ENCODE measurements at regions not wholly inside any gene's neighbourhood (a gene's known extent, or its start where the extent isn't known, plus 50 kb on each side); places are given as distances from the start of the nearest gene placed in this dataset.

DNA sequence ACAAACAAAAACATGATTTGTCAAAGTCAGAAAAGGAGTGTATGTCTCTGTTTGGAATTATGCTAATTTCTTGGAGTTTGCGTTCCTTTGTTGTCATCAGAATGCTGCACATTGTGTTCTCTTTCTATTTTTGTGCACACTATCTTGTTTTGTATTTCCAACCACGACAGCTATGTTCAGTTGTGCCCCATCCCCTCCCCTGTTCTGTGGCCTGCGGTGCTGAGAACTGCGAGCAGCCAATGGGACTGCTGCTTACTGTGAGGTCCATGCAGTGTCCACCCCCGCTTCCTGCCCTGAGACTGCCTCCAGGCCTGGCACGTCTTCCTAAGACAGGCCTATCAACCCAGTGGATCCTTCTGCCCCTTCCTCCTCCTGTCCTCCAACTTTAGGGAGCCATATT lies 76.8 kb downstream of the PALM2AKAP2 start:
- intact Hi-C loops (cut with micrococcal nuclease): no loop called here
- Histone ChIP-seq H3F3A (ENCODE audit: low read length, unreplicated experiment) (no peaks in the 10 kb centered on the region), H4K20me1 (ENCODE audit: low read length) (no peaks in the 10 kb centered on the region), H3K9me3 (ENCODE audit: low read length) (no peaks in the 10 kb centered on the region), H3K9ac (ENCODE audit: low read length) (no peak overlapping the region), H3K9me2 (replicated peaks; ENCODE audit: low read length) (no peaks in the 10 kb centered on the region), H3K4me1 (ENCODE audit: insufficient read depth, low read length) (no peaks in the 10 kb centered on the region), H3K4me2 (ENCODE audit: low read length) (no peak overlapping the region), H3K4me3 (ENCODE audit: low read length) (no peak overlapping the region), H3K36me3 (ENCODE audit: low read depth, low read length) (no peaks in the 10 kb centered on the region), H2AFZ (ENCODE audit: low read length) (no peak overlapping the region), H3K27ac (ENCODE audit: low read length) (no peak overlapping the region), H3K79me2 (ENCODE audit: low read length) (no peaks in the 10 kb centered on the region), H3K27me3 (ENCODE audit: low read length) (no peaks in the 10 kb centered on the region)
- POLR2A ChIA-PET (ENCODE audit: unreplicated experiment): no interaction called here
- CTCF ChIA-PET: interaction anchor here (0.5 kb wide), 1 partner anchor 13 kb away, joined by 3 read pairs; no protein-coding TSS in a partner anchor
- TF ChIP-seq, protein P1, sequence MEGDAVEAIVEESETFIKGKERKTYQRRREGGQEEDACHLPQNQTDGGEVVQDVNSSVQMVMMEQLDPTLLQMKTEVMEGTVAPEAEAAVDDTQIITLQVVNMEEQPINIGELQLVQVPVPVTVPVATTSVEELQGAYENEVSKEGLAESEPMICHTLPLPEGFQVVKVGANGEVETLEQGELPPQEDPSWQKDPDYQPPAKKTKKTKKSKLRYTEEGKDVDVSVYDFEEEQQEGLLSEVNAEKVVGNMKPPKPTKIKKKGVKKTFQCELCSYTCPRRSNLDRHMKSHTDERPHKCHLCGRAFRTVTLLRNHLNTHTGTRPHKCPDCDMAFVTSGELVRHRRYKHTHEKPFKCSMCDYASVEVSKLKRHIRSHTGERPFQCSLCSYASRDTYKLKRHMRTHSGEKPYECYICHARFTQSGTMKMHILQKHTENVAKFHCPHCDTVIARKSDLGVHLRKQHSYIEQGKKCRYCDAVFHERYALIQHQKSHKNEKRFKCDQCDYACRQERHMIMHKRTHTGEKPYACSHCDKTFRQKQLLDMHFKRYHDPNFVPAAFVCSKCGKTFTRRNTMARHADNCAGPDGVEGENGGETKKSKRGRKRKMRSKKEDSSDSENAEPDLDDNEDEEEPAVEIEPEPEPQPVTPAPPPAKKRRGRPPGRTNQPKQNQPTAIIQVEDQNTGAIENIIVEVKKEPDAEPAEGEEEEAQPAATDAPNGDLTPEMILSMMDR (conservative IDR thresholded peaks at IDR 0.05; ENCODE audit: low read depth, low read length): no peak
- TF ChIP-seq EZH2phosphoT487 (IDR thresholded peaks at IDR 0.05; ENCODE audit: borderline replicate concordance, low read length) (no peak), EZH2 (IDR thresholded peaks at IDR 0.05; ENCODE audit: low read length, unreplicated experiment) (no peak)
- ATAC-seq: no peak
- no TSS peak for BruUV-seq (replicated peaks)
- DNase-seq: no peak

- POLR2A ChIA-PET (ENCODE audit: unreplicated experiment): interaction anchor here (0.6 kb wide), 1 partner anchor 266 kb away, joined by 4 read pairs; no protein-coding TSS in a partner anchor
Observed at GRCh38 chr9:109857336-109857735, 77.3 kb downstream of the PALM2AKAP2 start.

DNA sequence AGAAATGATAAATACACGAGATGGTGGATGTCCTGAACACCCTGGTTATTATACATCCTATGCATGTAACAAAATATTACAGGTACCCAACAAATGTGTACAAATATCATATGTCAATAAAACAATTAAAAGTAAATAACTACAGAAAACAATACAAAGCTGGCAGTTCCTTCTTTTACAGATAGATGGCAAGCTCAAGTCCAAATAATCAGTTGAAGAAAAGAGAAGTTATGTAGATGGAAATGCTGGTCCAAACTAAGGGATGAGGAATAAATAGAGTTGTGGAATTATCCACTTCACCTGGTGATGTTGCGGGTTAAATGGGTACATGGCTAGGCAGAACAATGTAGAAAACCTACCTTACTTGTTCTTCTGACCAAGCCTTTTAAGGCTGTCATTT lies 79.4 kb downstream of the PALM2AKAP2 start:
- H3K9ac ChIP-seq (ENCODE audit: low read length): no peak overlapping the region
- H3K9me3 ChIP-seq (ENCODE audit: low read length): no peaks in the 10 kb centered on the region
- H3K9me2 ChIP-seq (replicated peaks; ENCODE audit: low read length): no peaks in the 10 kb centered on the region
- H3K27ac ChIP-seq (ENCODE audit: low read length): no peak overlapping the region
- no peaks in the 10 kb centered on the region for H3F3A ChIP-seq (ENCODE audit: low read length, unreplicated experiment)
- no peak for ATAC-seq
- H3K4me3 ChIP-seq (ENCODE audit: low read length): no peak overlapping the region
- H3K36me3 ChIP-seq (ENCODE audit: low read depth, low read length): no peaks in the 10 kb centered on the region
- H3K79me2 ChIP-seq (ENCODE audit: low read length): no peaks in the 10 kb centered on the region
- ChIA-PET POLR2A (ENCODE audit: unreplicated experiment) (interaction anchor here (0.6 kb wide), 1 partner anchor 43 kb away, joined by 4 read pairs; no protein-coding TSS in a partner anchor), CTCF (interaction anchor here (0.8 kb wide), 1 partner anchor 185 kb away, joined by 5 read pairs; no protein-coding TSS in a partner anchor)
- no peaks in the 10 kb centered on the region for H4K20me1 ChIP-seq (ENCODE audit: low read length)
- peak; percentile 6 for DNase-seq
- no peak overlapping the region for H2AFZ ChIP-seq (ENCODE audit: low read length)
- no TSS peak for BruUV-seq (replicated peaks)
- intact Hi-C loops (cut with micrococcal nuclease): no loop called here
- no peaks in the 10 kb centered on the region for H3K27me3 ChIP-seq (ENCODE audit: low read length)
- no peak for TF ChIP-seq EZH2 (IDR thresholded peaks at IDR 0.05; ENCODE audit: low read length, unreplicated experiment)
- no peak for TF ChIP-seq EZH2phosphoT487 (IDR thresholded peaks at IDR 0.05; ENCODE audit: borderline replicate concordance, low read length)
- TF ChIP-seq, protein P1 (conservative IDR thresholded peaks at IDR 0.05; ENCODE audit: low read depth, low read length): peak; percentile 49; the same call in 1 of the 2 replicates
- no peaks in the 10 kb centered on the region for H3K4me1 ChIP-seq (ENCODE audit: insufficient read depth, low read length)
- H3K4me2 ChIP-seq (ENCODE audit: low read length): no peak overlapping the region

More at GRCh38 chr9:109857336-109857735, 77.3 kb downstream of the PALM2AKAP2 start:
- H3K79me2 ChIP-seq (ENCODE audit: low read length): no peaks in the 10 kb centered on the region
- intact Hi-C loops (cut with micrococcal nuclease): no loop called here
- no peak overlapping the region for H3K4me2 ChIP-seq (ENCODE audit: low read length)
- DNase-seq (no peak), ATAC-seq (no peak)
- BruUV-seq (replicated peaks): no TSS peak
- no peak overlapping the region for H2AFZ ChIP-seq (ENCODE audit: low read length)
- H3K27ac ChIP-seq (ENCODE audit: low read length): no peak overlapping the region
- no peak overlapping the region for H3K9ac ChIP-seq (ENCODE audit: low read length)
- CTCF ChIA-PET: no interaction called here
- H3K36me3 ChIP-seq (ENCODE audit: low read depth, low read length): no peaks in the 10 kb centered on the region
- no peaks in the 10 kb centered on the region for H3F3A ChIP-seq (ENCODE audit: low read length, unreplicated experiment)
- TF ChIP-seq EZH2phosphoT487 (IDR thresholded peaks at IDR 0.05; ENCODE audit: borderline replicate concordance, low read length) (no peak), EZH2 (IDR thresholded peaks at IDR 0.05; ENCODE audit: low read length, unreplicated experiment) (no peak)
- TF ChIP-seq, protein P1 (conservative IDR thresholded peaks at IDR 0.05; ENCODE audit: low read depth, low read length): no peak
- no peaks in the 10 kb centered on the region for H4K20me1 ChIP-seq (ENCODE audit: low read length)
- no peaks in the 10 kb centered on the region for H3K4me1 ChIP-seq (ENCODE audit: insufficient read depth, low read length)
- no peaks in the 10 kb centered on the region for H3K27me3 ChIP-seq (ENCODE audit: low read length)
- no peaks in the 10 kb centered on the region for H3K9me2 ChIP-seq (replicated peaks; ENCODE audit: low read length)
- no peaks in the 10 kb centered on the region for H3K9me3 ChIP-seq (ENCODE audit: low read length)
- H3K4me3 ChIP-seq (ENCODE audit: low read length): no peak overlapping the region

Data from PC-3 (cell line).